Parathyroid adenoma (tissue), 2 donors: ENCODE measurements at regions not wholly inside any gene's neighbourhood (a gene's known extent, or its start where the extent isn't known, plus 50 kb on each side); places are given as distances from the start of the nearest gene placed in this dataset.
"Not testable (repeated sequence)": the region's sequence is repeated elsewhere in the genome, so short reads cannot be mapped to it uniquely, and the experiment has no call there.

Experiments used
- H2AFZ ChIP-seq: fragments of 300-600 bp; sonication (generic); one replicate; pipeline ENCODE4 v1.7.0; 2017; ENCODE audit warnings: antibody characterized with exemption, mild to moderate bottlenecking
- H3K27ac ChIP-seq: fragments of 300-600 bp; sonication (generic); one replicate; pipeline ENCODE4 v1.7.0; 2017
- H3K27me3 ChIP-seq: fragments of 300-600 bp; sonication (generic); one replicate; pipeline ENCODE4 v1.7.0; 2017; ENCODE audit warnings: low read length; ENCODE audit not compliant: control insufficient read depth, insufficient read depth
- H3K36me3 ChIP-seq: fragments of 300-600 bp; sonication (generic); one replicate; pipeline ENCODE4 v1.7.0; 2017; ENCODE audit warnings: low read length; ENCODE audit not compliant: control insufficient read depth, insufficient read depth
- H3K4me1 ChIP-seq: fragments of 300-600 bp; sonication (generic); one replicate; pipeline ENCODE4 v1.7.0; 2017; ENCODE audit warnings: control low read depth
- H3K4me2 ChIP-seq: fragments of 300-600 bp; sonication (generic); one replicate; pipeline ENCODE4 v1.7.0; 2017; ENCODE audit warnings: low read length
- H3K4me3 ChIP-seq: fragments of 300-600 bp; sonication (generic); one replicate; pipeline ENCODE4 v1.7.0; 2017; ENCODE audit warnings: low read depth, low read length
- H3K79me2 ChIP-seq: fragments of 300-600 bp; sonication (generic); one replicate; pipeline ENCODE4 v1.7.0; 2017; ENCODE audit warnings: control low read depth
- H3K9ac ChIP-seq: fragments of 300-600 bp; sonication (generic); one replicate; pipeline ENCODE4 v1.7.0; 2017; ENCODE audit warnings: mild to moderate bottlenecking
- H3K9me3 ChIP-seq: fragments of 300-600 bp; sonication (generic); one replicate; pipeline ENCODE4 v1.7.0; 2017; ENCODE audit warnings: low read length; ENCODE audit not compliant: control insufficient read depth
- CTCF ChIP-seq: fragments of 300-600 bp; sonication (generic); IDR thresholded peaks from one replicate; pipeline ENCODE4 v1.7.0; 2017; ENCODE audit warnings: antibody characterized with exemption, mild to moderate bottlenecking
- donor health status: primary hyperparathyroidism.

DNA sequence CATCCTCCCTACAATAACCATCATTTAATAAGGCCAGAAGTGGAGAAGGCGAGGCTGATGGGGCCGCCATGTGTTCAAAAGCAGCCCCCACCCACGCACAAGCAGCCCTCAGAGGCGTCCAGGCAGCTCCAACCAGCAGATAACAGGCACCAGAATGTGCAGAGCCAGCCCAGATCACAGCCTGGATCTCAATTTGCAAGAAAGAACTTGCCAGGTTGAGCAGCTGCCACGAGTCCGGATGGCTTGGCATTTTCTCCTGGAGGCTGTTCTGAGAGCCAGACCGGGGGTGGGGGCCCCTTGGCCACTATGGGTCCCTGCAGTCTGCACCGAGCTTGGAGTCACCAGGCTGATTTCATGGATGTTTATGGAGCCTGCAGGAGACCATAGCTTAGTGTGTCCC, 338.1 kb downstream of the PREX1 start:
- no peak overlapping the region for H2AFZ ChIP-seq
- no peaks in the 10 kb centered on the region for H3K36me3 ChIP-seq
- H3K4me3 ChIP-seq: no peak overlapping the region
- H3K9ac ChIP-seq: no peak overlapping the region
- TF ChIP-seq CTCF: no peak
- no peak overlapping the region for H3K4me2 ChIP-seq
- H3K4me1 ChIP-seq: no peaks in the 10 kb centered on the region
- no peaks in the 10 kb centered on the region for H3K79me2 ChIP-seq
- H3K9me3 ChIP-seq: no peaks in the 10 kb centered on the region
- no peak overlapping the region for H3K27ac ChIP-seq
- no peaks in the 10 kb centered on the region for H3K27me3 ChIP-seq

DNA sequence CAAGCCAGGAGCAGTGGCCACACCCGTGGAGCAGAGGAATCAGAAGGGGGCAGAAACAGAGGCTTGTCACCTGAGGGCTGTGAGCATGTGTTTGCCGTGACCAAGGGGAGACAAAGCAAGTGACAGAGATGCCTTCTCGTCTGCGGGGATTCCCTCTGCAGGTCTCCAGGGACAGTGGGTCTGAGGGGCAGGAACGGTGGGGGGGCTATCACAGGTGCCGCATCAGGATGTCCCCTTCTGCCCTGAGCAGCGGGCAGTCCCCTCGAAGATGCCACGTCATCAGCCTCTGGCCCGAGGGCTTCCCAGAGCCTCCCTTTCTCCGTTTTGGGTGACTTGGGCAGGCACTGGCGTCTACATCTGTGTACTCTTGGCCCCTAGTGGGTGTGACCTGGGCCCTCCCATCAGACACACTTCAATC, 338.7 kb downstream of the PREX1 start:
- Histone ChIP-seq H3K27ac (no peak overlapping the region), H3K9ac (no peak overlapping the region), H3K79me2 (no peaks in the 10 kb centered on the region), H3K27me3 (no peaks in the 10 kb centered on the region), H3K4me1 (no peaks in the 10 kb centered on the region), H3K4me3 (no peak overlapping the region), H3K4me2 (no peak overlapping the region), H2AFZ (no peak overlapping the region), H3K9me3 (no peaks in the 10 kb centered on the region), H3K36me3 (no peaks in the 10 kb centered on the region)
- no peak for TF ChIP-seq CTCF

- not testable (repeated sequence) for H3K9ac ChIP-seq, H3K27ac ChIP-seq, H3K27me3 ChIP-seq, H3K9me3 ChIP-seq, H2AFZ ChIP-seq, H3K4me1 ChIP-seq, H3K4me2 ChIP-seq, H3K36me3 ChIP-seq, H3K79me2 ChIP-seq, H3K4me3 ChIP-seq
Observed at GRCh38 chr20:48488334-48489034, 339.3 kb downstream of the PREX1 start.

DNA sequence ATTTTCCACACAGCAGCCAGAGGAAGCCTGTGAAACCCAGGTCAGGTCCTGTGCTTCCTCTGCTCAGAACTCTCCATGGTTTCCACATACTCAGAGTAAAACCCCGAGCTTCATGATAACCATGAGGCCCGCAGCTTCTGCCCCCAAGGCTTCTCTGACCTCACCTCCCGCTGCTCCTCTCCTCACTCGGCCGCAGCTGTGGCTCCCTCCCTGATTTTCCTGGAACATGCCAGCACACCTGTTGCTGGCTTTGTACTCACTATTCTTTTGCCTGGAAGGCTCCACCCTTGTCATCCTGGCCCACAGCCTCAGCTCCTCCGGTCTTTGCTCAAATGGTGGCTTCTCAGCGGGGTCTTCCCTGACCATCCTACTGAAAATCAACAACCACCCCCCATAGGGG, 341.7 kb downstream of the PREX1 start:
- no peak overlapping the region for H3K4me3 ChIP-seq
- H3K4me2 ChIP-seq: no peak overlapping the region
- H3K27me3 ChIP-seq: no peaks in the 10 kb centered on the region
- no peaks in the 10 kb centered on the region for H3K9me3 ChIP-seq
- no peaks in the 10 kb centered on the region for H3K79me2 ChIP-seq
- no peak overlapping the region for H2AFZ ChIP-seq
- no peak for TF ChIP-seq CTCF
- H3K27ac ChIP-seq: no peak overlapping the region
- H3K9ac ChIP-seq: no peak overlapping the region
- no peaks in the 10 kb centered on the region for H3K36me3 ChIP-seq
- no peaks in the 10 kb centered on the region for H3K4me1 ChIP-seq

- H3K4me2 ChIP-seq, H3K79me2 ChIP-seq, H2AFZ ChIP-seq, H3K4me3 ChIP-seq, H3K4me1 ChIP-seq, H3K9ac ChIP-seq, H3K27me3 ChIP-seq, H3K36me3 ChIP-seq, H3K9me3 ChIP-seq, H3K27ac ChIP-seq: not testable (repeated sequence)
Observed at GRCh38 chr20:48485153-48485552, 342.6 kb downstream of the PREX1 start.
